Astrocyte of the cerebellum (primary cell): ENCODE measurements at regions not wholly inside any gene's neighbourhood (a gene's known extent, or its start where the extent isn't known, plus 50 kb on each side); places are given as distances from the start of the nearest gene placed in this dataset.

Source experiments
- DNase-seq: peaks from one replicate; pipeline ENCODE4 v3.0.0-alpha.2; 2011; ENCODE audit warnings: low read depth
- H3K4me3 ChIP-seq: 2 replicates; pipeline ENCODE4 v1.5.1; 2011; ENCODE audit warnings: mild to moderate bottlenecking, low read depth, low read length, moderate library complexity
- in situ Hi-C: cut with HindIII; loops from 2 replicates; pipeline ENCODE4 v1.10.0; 2017; ENCODE audit warnings: low sequenced_read_pairs
- TF ChIP-seq, protein P1 (sequence below): IDR thresholded peaks from 2 replicates; pipeline ENCODE4 v1.5.1; 2012; ENCODE audit warnings: low read length, low read depth, moderate library complexity, mild to moderate bottlenecking; ENCODE audit errors: missing control alignments

DNA sequence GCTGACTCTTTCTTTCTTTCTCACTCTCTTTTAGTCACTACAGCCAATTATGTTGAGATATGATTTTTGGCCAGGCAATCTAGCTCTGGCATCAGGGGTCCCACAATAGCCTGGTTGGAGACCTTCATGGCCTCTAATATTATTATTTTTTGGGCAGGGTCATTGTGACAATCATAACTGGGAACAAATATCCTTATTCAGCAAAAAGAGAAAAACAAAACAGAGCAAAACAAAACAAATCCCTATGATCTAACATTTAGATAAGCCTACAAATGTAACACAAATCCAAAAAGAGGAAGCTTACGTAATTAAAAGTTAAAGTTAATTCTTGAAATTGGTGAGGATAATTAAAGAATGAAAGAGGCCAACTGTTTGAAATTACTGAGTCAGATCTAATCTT is 640.0 kb downstream of the TUSC7 start:
- H3K4me3 ChIP-seq, result no peak overlapping the region
- DNase-seq, result no peak
- in situ Hi-C loops, result no loop called here
- TF ChIP-seq, protein P1, sequence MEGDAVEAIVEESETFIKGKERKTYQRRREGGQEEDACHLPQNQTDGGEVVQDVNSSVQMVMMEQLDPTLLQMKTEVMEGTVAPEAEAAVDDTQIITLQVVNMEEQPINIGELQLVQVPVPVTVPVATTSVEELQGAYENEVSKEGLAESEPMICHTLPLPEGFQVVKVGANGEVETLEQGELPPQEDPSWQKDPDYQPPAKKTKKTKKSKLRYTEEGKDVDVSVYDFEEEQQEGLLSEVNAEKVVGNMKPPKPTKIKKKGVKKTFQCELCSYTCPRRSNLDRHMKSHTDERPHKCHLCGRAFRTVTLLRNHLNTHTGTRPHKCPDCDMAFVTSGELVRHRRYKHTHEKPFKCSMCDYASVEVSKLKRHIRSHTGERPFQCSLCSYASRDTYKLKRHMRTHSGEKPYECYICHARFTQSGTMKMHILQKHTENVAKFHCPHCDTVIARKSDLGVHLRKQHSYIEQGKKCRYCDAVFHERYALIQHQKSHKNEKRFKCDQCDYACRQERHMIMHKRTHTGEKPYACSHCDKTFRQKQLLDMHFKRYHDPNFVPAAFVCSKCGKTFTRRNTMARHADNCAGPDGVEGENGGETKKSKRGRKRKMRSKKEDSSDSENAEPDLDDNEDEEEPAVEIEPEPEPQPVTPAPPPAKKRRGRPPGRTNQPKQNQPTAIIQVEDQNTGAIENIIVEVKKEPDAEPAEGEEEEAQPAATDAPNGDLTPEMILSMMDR, result no peak

DNA sequence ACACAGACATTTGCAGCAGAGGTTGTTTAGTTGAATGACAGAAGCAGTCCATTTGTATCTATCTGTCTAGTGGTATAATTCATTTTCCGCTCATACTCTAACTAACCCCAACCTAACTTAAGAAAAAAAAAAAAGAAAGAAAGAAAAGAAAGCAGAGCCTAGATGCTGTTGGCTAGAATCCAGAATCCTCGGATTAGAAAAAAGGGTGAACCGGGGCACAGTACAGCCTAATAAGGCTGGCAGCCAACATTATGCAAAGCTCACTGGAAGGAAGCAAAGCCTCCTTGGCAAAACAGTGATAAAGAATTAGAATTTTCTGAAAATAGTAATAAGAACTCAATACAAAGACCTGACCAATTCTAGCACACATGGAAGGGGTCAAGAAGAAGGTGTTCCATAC is 640.8 kb downstream of the TUSC7 start:
- DNase-seq, result no peak
- H3K4me3 ChIP-seq, result no peak overlapping the region
- TF ChIP-seq, protein P1, result no peak
- in situ Hi-C loops, result no loop called here

DNA sequence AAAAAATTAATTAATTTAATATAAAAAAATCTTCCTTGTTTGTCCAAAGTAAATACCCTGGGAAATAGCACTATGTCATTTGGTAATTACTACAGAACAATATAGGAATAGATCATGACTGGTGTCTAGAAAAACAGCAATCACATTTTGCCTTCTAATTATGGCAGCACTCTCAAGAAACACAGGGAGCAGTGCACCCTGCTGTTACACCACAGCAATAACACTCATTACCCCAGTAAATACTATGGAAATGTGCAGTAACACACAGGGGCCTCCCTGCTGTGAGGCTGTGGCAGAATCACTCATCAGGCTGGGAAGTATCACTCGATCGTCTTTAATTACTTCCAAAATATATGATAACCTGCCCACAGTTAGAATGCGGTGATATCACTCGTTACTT is 646.0 kb downstream of the TUSC7 start:
- TF ChIP-seq, protein P1, result peak; percentile 19
- H3K4me3 ChIP-seq, result no peak overlapping the region
- in situ Hi-C loops, result no loop called here
- no peak for DNase-seq

DNA sequence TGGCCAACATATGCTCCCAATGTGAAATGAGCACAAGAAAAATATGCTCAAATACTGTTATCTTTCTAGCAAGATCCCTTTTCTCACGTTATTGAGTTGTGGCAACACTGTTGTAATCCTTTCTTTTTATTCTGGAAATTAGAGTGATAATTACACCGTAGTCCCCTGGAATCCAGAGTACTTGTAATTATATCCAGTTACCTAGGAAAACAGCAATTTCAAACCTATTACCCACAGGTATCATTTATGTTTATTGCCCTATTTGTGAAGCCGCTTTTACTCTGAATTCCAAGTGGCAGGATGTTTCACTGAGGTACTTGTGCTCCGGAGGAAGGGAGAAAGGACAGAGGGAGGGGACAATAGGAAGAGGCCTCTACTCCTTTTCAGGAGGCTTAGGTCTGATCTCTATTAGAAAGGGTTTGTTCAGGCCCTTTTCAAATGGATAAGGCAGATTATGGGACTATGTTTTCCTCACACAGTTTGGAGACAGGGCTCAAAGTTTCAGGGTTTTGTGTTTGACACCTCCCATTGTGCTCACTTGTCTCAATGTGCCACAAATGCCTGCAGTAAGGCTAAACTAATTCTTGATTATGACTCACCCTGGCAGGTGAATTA is 646.6 kb downstream of the TUSC7 start:
- H3K4me3 ChIP-seq, result no peak overlapping the region
- in situ Hi-C loops, result no loop called here
- TF ChIP-seq, protein P1, result no peak
- DNase-seq, result no peak

DNA sequence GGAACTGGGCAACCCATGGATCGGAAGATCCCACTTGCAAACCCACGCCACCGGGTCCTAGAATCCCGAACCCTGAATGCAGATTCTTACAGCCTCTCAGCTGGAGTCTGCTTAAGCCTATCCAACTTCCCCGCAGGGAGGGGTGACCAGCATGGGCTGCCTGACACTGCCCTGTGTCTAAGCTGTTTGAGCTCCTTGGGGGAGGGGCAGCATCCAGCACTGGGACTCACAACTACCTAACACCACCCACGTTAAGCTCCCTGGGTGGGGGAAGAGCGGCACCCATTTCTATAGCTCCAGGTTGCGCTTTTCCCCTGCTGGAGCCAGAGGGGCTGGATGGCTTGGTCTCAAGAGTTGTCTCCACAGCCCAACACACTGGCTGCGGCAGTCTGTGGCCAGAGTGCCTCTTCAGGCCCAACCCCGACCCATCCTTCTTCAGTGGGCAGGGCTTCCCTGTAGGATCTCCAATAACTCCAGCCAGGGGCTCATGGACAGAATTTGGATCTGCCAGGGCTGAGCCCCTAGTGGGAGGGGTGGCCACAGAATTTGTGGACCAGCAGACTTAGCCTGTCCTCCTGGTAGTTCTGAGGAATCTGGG is 649.2 kb downstream of the TUSC7 start:
- in situ Hi-C loops, result no loop called here
- H3K4me3 ChIP-seq, result no peak overlapping the region

DNA sequence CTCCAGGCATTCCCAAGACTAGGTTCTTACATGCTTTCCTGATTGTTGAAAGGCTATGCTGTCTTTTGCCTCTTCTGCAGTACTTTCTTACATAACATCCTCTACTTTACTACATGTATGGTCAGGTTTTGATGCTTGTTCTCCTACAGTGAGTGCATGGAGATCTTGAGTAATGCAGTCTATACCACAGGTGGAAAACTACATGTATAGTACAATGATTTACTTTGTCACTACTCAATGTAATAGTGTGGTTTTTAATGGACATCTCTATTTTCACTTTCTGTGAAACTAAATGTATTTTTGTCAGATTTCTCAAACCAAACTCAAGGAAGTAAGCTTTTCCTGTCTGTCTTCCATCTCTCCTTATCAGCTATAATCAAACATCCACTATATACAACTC is 657.0 kb downstream of the TUSC7 start:
- TF ChIP-seq, protein P1, result no peak
- DNase-seq, result no peak
- H3K4me3 ChIP-seq, result no peak overlapping the region
- in situ Hi-C loops, result no loop called here

More for the DNA sequence above, 649.2 kb downstream of the TUSC7 start:
- DNase-seq, result no peak
- TF ChIP-seq, protein P1, result no peak
